ENCODE measurements at regions not wholly inside any gene's neighbourhood (a gene's known extent, or its start where the extent isn't known, plus 50 kb on each side); places are given as distances from the start of the nearest gene placed in this dataset.

DNA sequence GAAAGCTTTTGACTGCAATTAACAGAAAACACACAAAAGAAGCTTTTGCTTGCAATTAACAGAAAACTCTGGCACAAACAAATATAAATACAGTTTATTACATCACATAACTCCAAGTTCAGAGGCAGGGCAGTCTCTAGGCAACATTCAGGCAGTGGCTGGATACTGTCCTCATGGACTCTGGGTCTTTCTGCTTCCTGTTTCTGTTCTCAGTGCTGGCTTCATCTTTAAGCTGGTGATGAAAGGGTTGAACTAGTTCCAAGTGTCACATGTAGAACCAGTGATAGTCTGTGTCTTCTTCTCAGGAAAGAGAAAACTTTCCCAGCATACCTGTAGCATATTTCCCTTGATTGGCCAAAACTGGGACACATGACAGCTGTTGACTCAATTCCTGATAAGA is 222.6 kb upstream of the GLRA1 start (continued):
- TF ChIP-seq, protein P1, sequence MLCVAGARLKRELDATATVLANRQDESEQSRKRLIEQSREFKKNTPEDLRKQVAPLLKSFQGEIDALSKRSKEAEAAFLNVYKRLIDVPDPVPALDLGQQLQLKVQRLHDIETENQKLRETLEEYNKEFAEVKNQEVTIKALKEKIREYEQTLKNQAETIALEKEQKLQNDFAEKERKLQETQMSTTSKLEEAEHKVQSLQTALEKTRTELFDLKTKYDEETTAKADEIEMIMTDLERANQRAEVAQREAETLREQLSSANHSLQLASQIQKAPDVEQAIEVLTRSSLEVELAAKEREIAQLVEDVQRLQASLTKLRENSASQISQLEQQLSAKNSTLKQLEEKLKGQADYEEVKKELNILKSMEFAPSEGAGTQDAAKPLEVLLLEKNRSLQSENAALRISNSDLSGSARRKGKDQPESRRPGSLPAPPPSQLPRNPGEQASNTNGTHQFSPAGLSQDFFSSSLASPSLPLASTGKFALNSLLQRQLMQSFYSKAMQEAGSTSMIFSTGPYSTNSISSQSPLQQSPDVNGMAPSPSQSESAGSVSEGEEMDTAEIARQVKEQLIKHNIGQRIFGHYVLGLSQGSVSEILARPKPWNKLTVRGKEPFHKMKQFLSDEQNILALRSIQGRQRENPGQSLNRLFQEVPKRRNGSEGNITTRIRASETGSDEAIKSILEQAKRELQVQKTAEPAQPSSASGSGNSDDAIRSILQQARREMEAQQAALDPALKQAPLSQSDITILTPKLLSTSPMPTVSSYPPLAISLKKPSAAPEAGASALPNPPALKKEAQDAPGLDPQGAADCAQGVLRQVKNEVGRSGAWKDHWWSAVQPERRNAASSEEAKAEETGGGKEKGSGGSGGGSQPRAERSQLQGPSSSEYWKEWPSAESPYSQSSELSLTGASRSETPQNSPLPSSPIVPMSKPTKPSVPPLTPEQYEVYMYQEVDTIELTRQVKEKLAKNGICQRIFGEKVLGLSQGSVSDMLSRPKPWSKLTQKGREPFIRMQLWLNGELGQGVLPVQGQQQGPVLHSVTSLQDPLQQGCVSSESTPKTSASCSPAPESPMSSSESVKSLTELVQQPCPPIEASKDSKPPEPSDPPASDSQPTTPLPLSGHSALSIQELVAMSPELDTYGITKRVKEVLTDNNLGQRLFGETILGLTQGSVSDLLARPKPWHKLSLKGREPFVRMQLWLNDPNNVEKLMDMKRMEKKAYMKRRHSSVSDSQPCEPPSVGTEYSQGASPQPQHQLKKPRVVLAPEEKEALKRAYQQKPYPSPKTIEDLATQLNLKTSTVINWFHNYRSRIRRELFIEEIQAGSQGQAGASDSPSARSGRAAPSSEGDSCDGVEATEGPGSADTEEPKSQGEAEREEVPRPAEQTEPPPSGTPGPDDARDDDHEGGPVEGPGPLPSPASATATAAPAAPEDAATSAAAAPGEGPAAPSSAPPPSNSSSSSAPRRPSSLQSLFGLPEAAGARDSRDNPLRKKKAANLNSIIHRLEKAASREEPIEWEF (IDR thresholded peaks at IDR 0.05; ENCODE audit: insufficient replicate concordance, low read depth, low read length), result no peak

DNA sequence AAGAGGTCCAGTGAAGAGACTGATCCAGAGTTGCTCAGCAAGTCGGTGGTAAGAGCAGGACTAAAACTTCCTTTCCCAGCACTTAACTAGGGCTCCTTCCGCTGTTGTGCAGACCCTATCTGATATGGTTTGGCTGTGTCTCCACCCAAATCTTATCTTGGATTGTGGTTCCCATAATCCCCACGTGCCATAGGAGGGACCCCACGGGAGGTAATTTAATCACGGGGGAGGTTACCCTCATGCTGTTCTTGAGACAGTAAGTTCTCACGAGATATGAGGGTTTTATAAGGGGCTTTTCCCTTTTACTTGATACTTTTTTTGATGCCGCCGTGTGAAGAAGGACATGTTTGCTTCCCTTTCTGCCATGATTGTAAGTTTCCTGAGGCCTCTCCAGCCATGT is 221.9 kb upstream of the GLRA1 start:
- in situ Hi-C loops (cut with MboI), result loop anchor here (5.0 kb wide), 1 partner anchor 319 kb away; no protein-coding TSS in a partner anchor
- no peak overlapping the region for H3K9ac ChIP-seq (ENCODE audit: control insufficient read depth, insufficient read depth, low read length)
- no TSS peak for BruUV-seq (replicated peaks)
- no peaks in the 10 kb centered on the region for H3K4me1 ChIP-seq (ENCODE audit: control insufficient read depth, insufficient read depth, low read length)
- no peak overlapping the region for H3K27ac ChIP-seq (ENCODE audit: control insufficient read depth, insufficient read depth)
- ATAC-seq, result no peak
- H3K9me3 ChIP-seq (replicated peaks; ENCODE audit: control insufficient read depth, insufficient read depth, low read length), result no peaks in the 10 kb centered on the region
- H4K20me1 ChIP-seq (ENCODE audit: control insufficient read depth, insufficient read depth), result no peaks in the 10 kb centered on the region
- H2AFZ ChIP-seq (ENCODE audit: control insufficient read depth, low read depth, low read length), result no peak overlapping the region
- DNase-seq (ENCODE audit: low read depth, low spot score), result no peak
- 45% methylated on average over 8 of the region's 8 CpGs for WGBS (ENCODE audit: insufficient coverage, insufficient replicate concordance, low lambda C conversion rate, missing lambda C conversion rate)
- no peaks in the 10 kb centered on the region for H3K27me3 ChIP-seq (replicated peaks in 1 of 2; ENCODE audit: control insufficient read depth in 2 of 2, insufficient read depth in 2 of 2, low read length in 1 of 2)
- ChIA-PET SMC1A (ENCODE audit: uncharacterized antibody, unreplicated experiment) (interaction anchor here (0.7 to 10.5 kb wide), 2 partner anchors 320 to 328 kb away, joined by 3 to 223 read pairs; no protein-coding TSS in a partner anchor), CTCF (interaction anchor here (1.0 to 10.5 kb wide), 3 partner anchors 203 to 321 kb away, joined by 3 to 338 read pairs (median 7); no protein-coding TSS in a partner anchor), RAD21 (ENCODE audit: unreplicated experiment) (interaction anchor here (0.9 kb wide), 1 partner anchor 124 kb away, joined by 3 read pairs; no protein-coding TSS in a partner anchor), POLR2A (no interaction called here)
- no peak overlapping the region for H3K4me3 ChIP-seq
- H3K79me2 ChIP-seq (ENCODE audit: control insufficient read depth, insufficient read depth, low read length), result no peaks in the 10 kb centered on the region
- H3K4me2 ChIP-seq (ENCODE audit: control insufficient read depth, insufficient read depth), result no peak overlapping the region
- no peaks in the 10 kb centered on the region for H3K36me3 ChIP-seq (ENCODE audit: control insufficient read depth in 2 of 2, insufficient read depth in 2 of 2, low read length in 1 of 2)
- no peak for FAIRE-seq
- intact Hi-C loops (cut with micrococcal nuclease; ENCODE audit: unreplicated experiment), result loop anchor here (10.0 kb wide), 1 partner anchor 492 kb away; no protein-coding TSS in a partner anchor
- TF ChIP-seq EP300 (IDR thresholded peaks at IDR 0.05; ENCODE audit: borderline replicate concordance in 1 of 2, control insufficient read depth in 1 of 2, low read depth in 2 of 2, low read length in 2 of 2) (no peak), SUPT20H (IDR thresholded peaks at IDR 0.05; ENCODE audit: borderline replicate concordance, control insufficient read depth, low read depth, low read length) (no peak), TARDBP (IDR thresholded peaks at IDR 0.05; ENCODE audit: borderline replicate concordance) (no peak), SIX5 (IDR thresholded peaks at IDR 0.05; ENCODE audit: low read depth, low read length, severe bottlenecking) (no peak), STAT3 (IDR thresholded peaks at IDR 0.05; ENCODE audit: low read depth, low read length) (no peak), ZBED1 (IDR thresholded peaks at IDR 0.05; ENCODE audit: borderline replicate concordance) (no peak), NR2C2 (IDR thresholded peaks at IDR 0.05; ENCODE audit: borderline replicate concordance, control insufficient read depth, insufficient read length, low read depth) (no peak)
- TF ChIP-seq, protein P2, sequence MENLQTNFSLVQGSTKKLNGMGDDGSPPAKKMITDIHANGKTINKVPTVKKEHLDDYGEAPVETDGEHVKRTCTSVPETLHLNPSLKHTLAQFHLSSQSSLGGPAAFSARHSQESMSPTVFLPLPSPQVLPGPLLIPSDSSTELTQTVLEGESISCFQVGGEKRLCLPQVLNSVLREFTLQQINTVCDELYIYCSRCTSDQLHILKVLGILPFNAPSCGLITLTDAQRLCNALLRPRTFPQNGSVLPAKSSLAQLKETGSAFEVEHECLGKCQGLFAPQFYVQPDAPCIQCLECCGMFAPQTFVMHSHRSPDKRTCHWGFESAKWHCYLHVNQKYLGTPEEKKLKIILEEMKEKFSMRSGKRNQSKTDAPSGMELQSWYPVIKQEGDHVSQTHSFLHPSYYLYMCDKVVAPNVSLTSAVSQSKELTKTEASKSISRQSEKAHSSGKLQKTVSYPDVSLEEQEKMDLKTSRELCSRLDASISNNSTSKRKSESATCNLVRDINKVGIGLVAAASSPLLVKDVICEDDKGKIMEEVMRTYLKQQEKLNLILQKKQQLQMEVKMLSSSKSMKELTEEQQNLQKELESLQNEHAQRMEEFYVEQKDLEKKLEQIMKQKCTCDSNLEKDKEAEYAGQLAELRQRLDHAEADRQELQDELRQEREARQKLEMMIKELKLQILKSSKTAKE (IDR thresholded peaks at IDR 0.05; ENCODE audit: low read depth, poor library complexity, severe bottlenecking), result no peak
- TF ChIP-seq, protein P3, sequence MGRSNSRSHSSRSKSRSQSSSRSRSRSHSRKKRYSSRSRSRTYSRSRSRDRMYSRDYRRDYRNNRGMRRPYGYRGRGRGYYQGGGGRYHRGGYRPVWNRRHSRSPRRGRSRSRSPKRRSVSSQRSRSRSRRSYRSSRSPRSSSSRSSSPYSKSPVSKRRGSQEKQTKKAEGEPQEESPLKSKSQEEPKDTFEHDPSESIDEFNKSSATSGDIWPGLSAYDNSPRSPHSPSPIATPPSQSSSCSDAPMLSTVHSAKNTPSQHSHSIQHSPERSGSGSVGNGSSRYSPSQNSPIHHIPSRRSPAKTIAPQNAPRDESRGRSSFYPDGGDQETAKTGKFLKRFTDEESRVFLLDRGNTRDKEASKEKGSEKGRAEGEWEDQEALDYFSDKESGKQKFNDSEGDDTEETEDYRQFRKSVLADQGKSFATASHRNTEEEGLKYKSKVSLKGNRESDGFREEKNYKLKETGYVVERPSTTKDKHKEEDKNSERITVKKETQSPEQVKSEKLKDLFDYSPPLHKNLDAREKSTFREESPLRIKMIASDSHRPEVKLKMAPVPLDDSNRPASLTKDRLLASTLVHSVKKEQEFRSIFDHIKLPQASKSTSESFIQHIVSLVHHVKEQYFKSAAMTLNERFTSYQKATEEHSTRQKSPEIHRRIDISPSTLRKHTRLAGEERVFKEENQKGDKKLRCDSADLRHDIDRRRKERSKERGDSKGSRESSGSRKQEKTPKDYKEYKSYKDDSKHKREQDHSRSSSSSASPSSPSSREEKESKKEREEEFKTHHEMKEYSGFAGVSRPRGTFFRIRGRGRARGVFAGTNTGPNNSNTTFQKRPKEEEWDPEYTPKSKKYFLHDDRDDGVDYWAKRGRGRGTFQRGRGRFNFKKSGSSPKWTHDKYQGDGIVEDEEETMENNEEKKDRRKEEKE (IDR thresholded peaks at IDR 0.05), result no peak
